ENCODE measurements at regions not wholly inside any gene's neighbourhood (a gene's known extent, or its start where the extent isn't known, plus 50 kb on each side); places are given as distances from the start of the nearest gene placed in this dataset.
A peak's percentile ranks its signal among the peaks of the same experiment; 100 is the strongest.

- TF ChIP-seq ZEB1 (IDR thresholded peaks at IDR 0.05; ENCODE audit: insufficient replicate concordance, low read depth) (no peak), SRSF1 (optimal IDR thresholded peaks at IDR 0.05; ENCODE audit: low read depth, low read length) (no peak), ZNF414 (CRISPR knock-in tag; IDR thresholded peaks at IDR 0.05) (no peak), KDM5B (CRISPR knock-in tag; IDR thresholded peaks at IDR 0.05; ENCODE audit: borderline replicate concordance) (0 out of 2 replicates have a peak, but pooled peaks have one; percentile 6), ZNF792 (CRISPR knock-in tag; IDR thresholded peaks at IDR 0.05) (no peak), FOXA1 (IDR thresholded peaks at IDR 0.05) (no peak), FOXA1 (CRISPR knock-in tag; IDR thresholded peaks at IDR 0.05) (peak; percentile 62; the same call in 1 of the 2 replicates), SP5 (CRISPR knock-in tag; IDR thresholded peaks at IDR 0.05; ENCODE audit: borderline replicate concordance, low read depth) (peak; percentile 99), ZHX1 (CRISPR knock-in tag; IDR thresholded peaks at IDR 0.05; ENCODE audit: low read depth) (no peak; the same call in none of the 2 replicates), SALL1 (CRISPR knock-in tag; IDR thresholded peaks at IDR 0.05) (peak; percentile 60), HOXA7 (CRISPR knock-in tag; IDR thresholded peaks at IDR 0.05) (no peak), ZNF549 (CRISPR knock-in tag; IDR thresholded peaks at IDR 0.05) (no peak), WIZ (CRISPR knock-in tag; IDR thresholded peaks at IDR 0.05) (no peak), ZNF580 (CRISPR knock-in tag; IDR thresholded peaks at IDR 0.05; ENCODE audit: borderline replicate concordance, low read depth) (no peak), TARDBP (CRISPR knock-in tag; IDR thresholded peaks at IDR 0.05) (no peak), RXRA (CRISPR knock-in tag; IDR thresholded peaks at IDR 0.05) (peak; percentile 86; the same call in 1 of the 2 replicates), ZGPAT (CRISPR knock-in tag; IDR thresholded peaks at IDR 0.05) (0 out of 2 replicates have a peak, but pooled peaks have one; percentile 38), TFDP2 (CRISPR knock-in tag; IDR thresholded peaks at IDR 0.05) (0 out of 2 replicates have a peak, but pooled peaks have one; percentile 43), HNF1A (IDR thresholded peaks at IDR 0.05; ENCODE audit: low read depth) (no peak), HNF1A (CRISPR knock-in tag; IDR thresholded peaks at IDR 0.05; ENCODE audit: borderline replicate concordance) (peak; percentile 50; the same call in 1 of the 2 replicates)
These were observed 159.4 kb downstream of the SEC14L1 start (continued) for GRCh38 chr17:77300016-77300686.

Data from HepG2 (cell line).